T-helper 1 cell treated with Interleukin-12 subunit alpha and Interleukin-12 subunit beta and Interleukin-4 antibody, amounts not matched to agents 30 μg/mL and 1 μg/mL, for 36 hours (primary cell): ENCODE measurements at regions not wholly inside any gene's neighbourhood (a gene's known extent, or its start where the extent isn't known, plus 50 kb on each side); places are given as distances from the start of the nearest gene placed in this dataset.

ENCODE experiments used
- H3K27ac Mint-ChIP-seq: one replicate; pipeline ENCODE4 v1.8.0; 2021; ENCODE audit warnings: mild to moderate bottlenecking, mixed read lengths
- H3K27me3 Mint-ChIP-seq: one replicate; pipeline ENCODE4 v1.8.0; 2021; ENCODE audit warnings: low read depth, mixed read lengths
- H3K36me3 Mint-ChIP-seq: one replicate; pipeline ENCODE4 v1.8.0; 2021; ENCODE audit warnings: low read depth, mixed read lengths
- H3K4me1 Mint-ChIP-seq: one replicate; pipeline ENCODE4 v1.8.0; 2021; ENCODE audit warnings: low read depth, mixed read lengths
- H3K4me3 Mint-ChIP-seq: one replicate; pipeline ENCODE4 v1.8.0; 2021; ENCODE audit warnings: mild to moderate bottlenecking, moderate library complexity, mixed read lengths
- H3K9me3 Mint-ChIP-seq: one replicate; pipeline ENCODE4 v1.8.0; 2021; ENCODE audit warnings: mixed read lengths

- peaks cover 14% of the 10 kb centered on the region for H3K4me1 Mint-ChIP-seq
- no peaks in the 10 kb centered on the region for H3K36me3 Mint-ChIP-seq
- H3K9me3 Mint-ChIP-seq = peaks cover 3% of the 10 kb centered on the region
- H3K27ac Mint-ChIP-seq = peak overlapping the region; percentile 0
- H3K27me3 Mint-ChIP-seq = no peaks in the 10 kb centered on the region
- no peak overlapping the region for H3K4me3 Mint-ChIP-seq
Observed at GRCh38 chr18:53935399-53935798, 289.1 kb downstream of the MBD2 start.

- Mint-ChIP-seq H3K27me3 (no peaks in the 10 kb centered on the region), H3K27ac (no peak overlapping the region), H3K9me3 (peaks cover 5% of the 10 kb centered on the region), H3K4me3 (no peak overlapping the region), H3K4me1 (no peaks in the 10 kb centered on the region), H3K36me3 (no peaks in the 10 kb centered on the region)
Observed at GRCh38 chr18:53920312-53921075, 304.0 kb downstream of the MBD2 start.

GRCh38 chr18:53918091-53918490 is 306.4 kb downstream of the MBD2 start:
- Mint-ChIP-seq H3K4me3 (no peak overlapping the region), H3K9me3 (peaks cover 5% of the 10 kb centered on the region), H3K27ac (no peak overlapping the region), H3K4me1 (no peaks in the 10 kb centered on the region), H3K36me3 (no peaks in the 10 kb centered on the region), H3K27me3 (peaks cover 4% of the 10 kb centered on the region)

- Mint-ChIP-seq H3K4me1 (no peaks in the 10 kb centered on the region), H3K4me3 (no peak overlapping the region), H3K36me3 (no peaks in the 10 kb centered on the region), H3K27me3 (peaks cover 4% of the 10 kb centered on the region), H3K9me3 (no peaks in the 10 kb centered on the region), H3K27ac (no peak overlapping the region)
Observed at GRCh38 chr18:53911200-53911599, 313.3 kb downstream of the MBD2 start.

- Mint-ChIP-seq H3K36me3 (no peaks in the 10 kb centered on the region), H3K4me1 (no peaks in the 10 kb centered on the region), H3K4me3 (no peak overlapping the region), H3K27ac (no peak overlapping the region), H3K9me3 (no peaks in the 10 kb centered on the region), H3K27me3 (peaks cover under 1% of the 10 kb centered on the region)
Observed at GRCh38 chr18:53909668-53910067, 314.8 kb downstream of the MBD2 start.

GRCh38 chr18:53907921-53908320 is 316.5 kb downstream of the MBD2 start:
- H3K27me3 Mint-ChIP-seq = no peaks in the 10 kb centered on the region
- H3K4me1 Mint-ChIP-seq = no peaks in the 10 kb centered on the region
- no peak overlapping the region for H3K27ac Mint-ChIP-seq
- no peaks in the 10 kb centered on the region for H3K9me3 Mint-ChIP-seq
- no peaks in the 10 kb centered on the region for H3K36me3 Mint-ChIP-seq
- H3K4me3 Mint-ChIP-seq = no peak overlapping the region

- no peaks in the 10 kb centered on the region for H3K36me3 Mint-ChIP-seq
- no peak overlapping the region for H3K4me3 Mint-ChIP-seq
- H3K27ac Mint-ChIP-seq = no peak overlapping the region
- no peaks in the 10 kb centered on the region for H3K9me3 Mint-ChIP-seq
- H3K4me1 Mint-ChIP-seq = no peaks in the 10 kb centered on the region
- peaks cover 3% of the 10 kb centered on the region for H3K27me3 Mint-ChIP-seq
Observed at GRCh38 chr18:53906681-53907080, 317.8 kb downstream of the MBD2 start.

- H3K4me1 Mint-ChIP-seq = no peaks in the 10 kb centered on the region
- H3K27ac Mint-ChIP-seq = no peak overlapping the region
- no peak overlapping the region for H3K4me3 Mint-ChIP-seq
- H3K27me3 Mint-ChIP-seq = peaks cover 7% of the 10 kb centered on the region
- H3K36me3 Mint-ChIP-seq = no peaks in the 10 kb centered on the region
- no peaks in the 10 kb centered on the region for H3K9me3 Mint-ChIP-seq
Observed at GRCh38 chr18:53894675-53895442, 329.6 kb downstream of the MBD2 start.

- Mint-ChIP-seq H3K4me1 (no peaks in the 10 kb centered on the region), H3K36me3 (no peaks in the 10 kb centered on the region), H3K27me3 (peaks cover 4% of the 10 kb centered on the region), H3K9me3 (no peaks in the 10 kb centered on the region), H3K4me3 (no peak overlapping the region), H3K27ac (no peak overlapping the region)
Observed at GRCh38 chr18:53887447-53887846, 337.0 kb downstream of the MBD2 start.

- no peaks in the 10 kb centered on the region for H3K27me3 Mint-ChIP-seq
- H3K27ac Mint-ChIP-seq = no peak overlapping the region
- no peaks in the 10 kb centered on the region for H3K9me3 Mint-ChIP-seq
- no peaks in the 10 kb centered on the region for H3K4me1 Mint-ChIP-seq
- no peaks in the 10 kb centered on the region for H3K36me3 Mint-ChIP-seq
- H3K4me3 Mint-ChIP-seq = no peak overlapping the region
Observed at GRCh38 chr18:53886058-53886457, 338.4 kb downstream of the MBD2 start.

- Mint-ChIP-seq H3K4me1 (no peaks in the 10 kb centered on the region), H3K4me3 (no peak overlapping the region), H3K27me3 (no peaks in the 10 kb centered on the region), H3K36me3 (no peaks in the 10 kb centered on the region), H3K27ac (no peak overlapping the region), H3K9me3 (no peaks in the 10 kb centered on the region)
Observed at GRCh38 chr18:53883771-53884170, 340.7 kb downstream of the MBD2 start.

- H3K4me3 Mint-ChIP-seq = no peak overlapping the region
- no peaks in the 10 kb centered on the region for H3K9me3 Mint-ChIP-seq
- H3K4me1 Mint-ChIP-seq = no peaks in the 10 kb centered on the region
- H3K27me3 Mint-ChIP-seq = no peaks in the 10 kb centered on the region
- no peaks in the 10 kb centered on the region for H3K36me3 Mint-ChIP-seq
- no peak overlapping the region for H3K27ac Mint-ChIP-seq
Observed at GRCh38 chr18:53874103-53874502, 350.4 kb downstream of the MBD2 start.

- Mint-ChIP-seq H3K9me3 (no peaks in the 10 kb centered on the region), H3K27me3 (no peaks in the 10 kb centered on the region), H3K36me3 (no peaks in the 10 kb centered on the region), H3K27ac (no peak overlapping the region), H3K4me1 (no peaks in the 10 kb centered on the region), H3K4me3 (no peak overlapping the region)
Observed at GRCh38 chr18:53864770-53865169, 359.7 kb downstream of the MBD2 start.

GRCh38 chr18:53862921-53863320 is 361.5 kb downstream of the MBD2 start:
- Mint-ChIP-seq H3K4me3 (no peak overlapping the region), H3K27me3 (no peaks in the 10 kb centered on the region), H3K9me3 (no peaks in the 10 kb centered on the region), H3K36me3 (no peaks in the 10 kb centered on the region), H3K4me1 (no peaks in the 10 kb centered on the region), H3K27ac (no peak overlapping the region)

GRCh38 chr18:53861185-53861584 is 363.3 kb downstream of the MBD2 start:
- H3K4me1 Mint-ChIP-seq = no peaks in the 10 kb centered on the region
- H3K27me3 Mint-ChIP-seq = no peaks in the 10 kb centered on the region
- no peak overlapping the region for H3K4me3 Mint-ChIP-seq
- no peaks in the 10 kb centered on the region for H3K36me3 Mint-ChIP-seq
- no peak overlapping the region for H3K27ac Mint-ChIP-seq
- no peaks in the 10 kb centered on the region for H3K9me3 Mint-ChIP-seq
